Loucy (cell line): ENCODE measurements at regions not wholly inside any gene's neighbourhood (a gene's known extent, or its start where the extent isn't known, plus 50 kb on each side); places are given as distances from the start of the nearest gene placed in this dataset.

Experiments used
- H2AFZ ChIP-seq: fragments of 200-600 bp; sonication (generic); 2 replicates; pipeline ENCODE4 v1.6.0; 2016; ENCODE audit warnings: antibody characterized with exemption, mild to moderate bottlenecking, low read length, moderate library complexity
- H3F3A ChIP-seq: fragments of 200-600 bp; 2 replicates; pipeline ENCODE4 v1.6.0; 2016; ENCODE audit warnings: antibody characterized with exemption, low read depth, mild to moderate bottlenecking
- H3K27me3 ChIP-seq: fragments of 200-600 bp; sonication (generic); 2 replicates; pipeline ENCODE4 v1.6.1; 2014; ENCODE audit warnings: low read length, mild to moderate bottlenecking; ENCODE audit not compliant: insufficient read depth, poor library complexity, severe bottlenecking
- H3K36me3 ChIP-seq: fragments of 200-600 bp; sonication (generic); 2 replicates; pipeline ENCODE4 v1.6.1; 2016; ENCODE audit warnings: low read length; ENCODE audit not compliant: insufficient read depth
- H3K4me1 ChIP-seq: fragments of 200-600 bp; sonication (generic); 2 replicates; pipeline ENCODE4 v1.5.1; 2014; ENCODE audit warnings: low read length, mild to moderate bottlenecking; ENCODE audit not compliant: insufficient read depth, poor library complexity, severe bottlenecking
- H3K4me2 ChIP-seq: fragments of 200-600 bp; sonication (generic); 2 replicates; pipeline ENCODE4 v1.6.0; 2014; ENCODE audit warnings: antibody characterized with exemption, low read length, low read depth, mild to moderate bottlenecking; ENCODE audit not compliant: poor library complexity, severe bottlenecking
- H3K4me3 ChIP-seq: fragments of 200-600 bp; sonication (generic); 2 replicates; pipeline ENCODE4 v1.5.1; 2014; ENCODE audit warnings: low read length, mild to moderate bottlenecking, mixed read lengths; ENCODE audit not compliant: poor library complexity, severe bottlenecking
- H3K79me2 ChIP-seq: fragments of 200-600 bp; sonication (generic); 2 replicates; pipeline ENCODE4 v1.6.1; 2014; ENCODE audit warnings: low read length; ENCODE audit not compliant: insufficient read depth
- H3K9ac ChIP-seq: fragments of 200-600 bp; sonication (generic); 2 replicates; pipeline ENCODE4 v1.6.0; 2014; ENCODE audit warnings: mild to moderate bottlenecking, low read depth, low read length, moderate library complexity; ENCODE audit not compliant: poor library complexity, severe bottlenecking
- H3K9me2 ChIP-seq: fragments of 200-600 bp; sonication (generic); replicated peaks from 2 replicates; pipeline ENCODE4 v1.6.1; 2016; ENCODE audit warnings: low read depth, low read length, mixed read lengths
- H3K9me3 ChIP-seq: fragments of 200-600 bp; sonication (generic); 2 replicates; pipeline ENCODE4 v1.6.1; 2014; ENCODE audit warnings: mild to moderate bottlenecking, antibody characterized with exemption, low read length, low read depth; ENCODE audit not compliant: insufficient read depth
- H4K20me1 ChIP-seq: fragments of 200-600 bp; sonication (generic); 2 replicates; pipeline ENCODE4 v1.6.0; 2014; ENCODE audit warnings: antibody characterized with exemption, low read length, mild to moderate bottlenecking; ENCODE audit not compliant: insufficient read depth, poor library complexity, severe bottlenecking
- CTCF ChIP-seq: fragments of 200-600 bp; sonication (generic); conservative IDR thresholded peaks from 2 replicates; pipeline ENCODE4 v1.5.1; 2014; ENCODE audit warnings: mild to moderate bottlenecking, antibody characterized with exemption, low read length
- EZH2phosphoT487 ChIP-seq: fragments of 200-600 bp; IDR thresholded peaks from 2 replicates; pipeline ENCODE4 v1.6.1; 2018; ENCODE audit warnings: antibody characterized with exemption, mild to moderate bottlenecking, moderate library complexity, borderline replicate concordance

DNA sequence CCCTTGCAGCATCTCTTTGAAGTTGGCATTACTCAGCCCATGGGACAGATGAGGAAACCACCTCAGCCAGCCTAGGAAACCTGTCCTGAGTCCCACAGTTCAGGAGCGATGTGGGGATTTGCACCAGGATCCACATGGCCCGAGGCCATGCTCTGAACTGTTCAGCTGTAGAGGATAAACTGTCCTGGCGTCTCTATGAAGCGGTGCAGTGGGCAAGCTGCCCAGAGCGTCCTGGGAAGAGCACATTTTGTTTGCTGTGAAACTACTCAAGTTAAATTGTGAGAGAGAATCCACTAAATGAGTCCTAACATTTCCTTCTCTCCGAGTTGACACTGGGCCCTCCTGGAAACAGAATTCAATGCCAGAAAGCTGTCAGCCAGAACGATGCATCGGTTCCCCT lies 276.6 kb upstream of the TNRC6C start:
- no peak overlapping the region for H3K4me2 ChIP-seq
- no peaks in the 10 kb centered on the region for H3K9me3 ChIP-seq
- no peak overlapping the region for H3K9ac ChIP-seq
- H3F3A ChIP-seq: no peaks in the 10 kb centered on the region
- no peak overlapping the region for H2AFZ ChIP-seq
- no peak overlapping the region for H3K4me3 ChIP-seq
- no peaks in the 10 kb centered on the region for H3K27me3 ChIP-seq
- H4K20me1 ChIP-seq: no peaks in the 10 kb centered on the region
- TF ChIP-seq CTCF (no peak), EZH2phosphoT487 (no peak)
- no peaks in the 10 kb centered on the region for H3K9me2 ChIP-seq
- H3K36me3 ChIP-seq: no peaks in the 10 kb centered on the region
- no peaks in the 10 kb centered on the region for H3K79me2 ChIP-seq
- no peaks in the 10 kb centered on the region for H3K4me1 ChIP-seq

DNA sequence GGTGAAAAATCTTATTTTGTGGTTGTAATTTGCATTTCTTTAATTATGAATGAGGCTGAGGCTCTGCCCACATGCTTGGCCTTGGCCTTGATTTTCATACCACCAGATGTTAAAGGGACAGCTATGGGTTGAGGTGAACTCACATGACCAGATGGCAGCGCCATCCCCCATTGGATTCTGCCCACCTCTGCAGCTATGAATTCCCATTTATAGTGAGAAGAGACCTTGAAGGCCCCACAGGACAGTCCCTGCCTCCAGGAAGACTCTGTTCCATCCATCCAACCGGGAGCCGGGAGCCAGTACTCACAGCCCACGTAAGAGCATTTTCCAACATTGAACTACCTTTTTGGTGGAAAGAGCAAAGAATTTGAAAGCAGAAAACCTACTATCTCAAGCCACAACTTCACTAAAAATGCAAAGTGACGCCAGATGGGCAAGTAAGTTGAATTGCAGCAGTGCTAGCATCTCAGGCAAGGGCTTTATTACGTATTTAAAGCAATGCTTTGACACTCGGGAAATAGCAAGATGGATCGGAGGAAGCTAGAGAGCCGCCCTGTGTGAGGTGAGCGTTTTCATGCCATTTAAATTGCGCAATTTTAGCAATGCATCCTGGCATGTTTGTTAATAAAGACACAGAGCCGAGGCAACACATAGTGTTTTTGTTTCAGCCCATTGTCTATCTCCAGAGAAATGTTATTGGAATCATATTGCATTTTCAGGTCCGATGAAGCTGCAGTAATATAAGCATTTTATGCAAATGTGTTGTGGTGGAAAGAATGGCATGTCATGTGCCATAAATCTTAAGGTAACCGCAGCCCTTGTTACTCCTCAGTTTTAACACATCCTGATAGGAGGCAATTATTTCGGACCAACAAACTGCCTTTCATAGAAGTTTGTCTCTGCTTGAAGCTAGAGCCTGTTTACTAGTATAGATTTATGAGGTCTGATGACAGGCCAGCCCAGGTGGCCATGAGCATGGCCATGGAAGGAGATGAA lies 273.4 kb upstream of the TNRC6C start:
- H3K79me2 ChIP-seq: no peaks in the 10 kb centered on the region
- no peaks in the 10 kb centered on the region for H3K36me3 ChIP-seq
- H3K9ac ChIP-seq: no peak overlapping the region
- H3K4me2 ChIP-seq: no peak overlapping the region
- no peaks in the 10 kb centered on the region; the same call in 1 of the 2 replicates for H3F3A ChIP-seq
- no peak overlapping the region for H3K4me3 ChIP-seq
- H3K9me3 ChIP-seq: no peaks in the 10 kb centered on the region
- H3K4me1 ChIP-seq: peaks cover 6% of the 10 kb centered on the region
- no peak for TF ChIP-seq CTCF
- no peak for TF ChIP-seq EZH2phosphoT487
- H3K9me2 ChIP-seq: no peaks in the 10 kb centered on the region
- H2AFZ ChIP-seq: no peak overlapping the region
- H3K27me3 ChIP-seq: no peaks in the 10 kb centered on the region
- H4K20me1 ChIP-seq: no peaks in the 10 kb centered on the region

DNA sequence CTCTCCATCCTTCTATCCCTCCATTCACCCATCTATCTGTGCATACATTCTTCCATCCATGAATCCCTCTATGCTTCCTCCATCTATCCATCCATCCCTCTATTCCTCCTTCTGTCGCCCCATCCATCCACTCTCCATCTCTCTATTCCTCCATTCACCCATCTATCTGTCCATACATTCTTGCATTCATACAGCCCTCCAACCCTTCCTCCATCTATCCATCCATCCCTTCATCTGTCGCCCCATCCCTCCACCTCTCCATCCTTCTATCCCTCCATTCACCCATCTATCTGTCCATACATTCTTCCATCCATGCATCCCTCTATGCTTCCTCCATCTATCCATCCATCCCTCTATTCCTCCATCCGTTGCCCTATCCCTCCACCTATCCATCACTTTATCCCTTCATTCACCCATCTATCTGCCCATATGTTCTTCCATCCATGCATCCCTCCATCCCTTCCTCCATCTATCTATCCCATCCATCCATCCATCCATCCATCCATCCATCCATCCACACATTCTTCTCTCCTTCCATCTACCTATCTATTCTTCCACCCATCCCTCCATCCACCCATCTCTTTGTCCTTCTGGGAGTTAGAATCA lies 272.5 kb upstream of the TNRC6C start:
- H3K36me3 ChIP-seq: no peaks in the 10 kb centered on the region
- peaks cover 14% of the 10 kb centered on the region for H3K4me1 ChIP-seq
- no peaks in the 10 kb centered on the region for H4K20me1 ChIP-seq
- no peak overlapping the region for H3K4me2 ChIP-seq
- no peak for TF ChIP-seq EZH2phosphoT487
- TF ChIP-seq CTCF: no peak
- no peak overlapping the region for H2AFZ ChIP-seq
- no peaks in the 10 kb centered on the region for H3K27me3 ChIP-seq
- no peak overlapping the region for H3K9ac ChIP-seq
- no peaks in the 10 kb centered on the region for H3K9me3 ChIP-seq
- no peaks in the 10 kb centered on the region; the same call in 1 of the 2 replicates for H3F3A ChIP-seq
- H3K4me3 ChIP-seq: no peak overlapping the region
- no peaks in the 10 kb centered on the region for H3K9me2 ChIP-seq
- H3K79me2 ChIP-seq: no peaks in the 10 kb centered on the region
